B cell (primary cell): ENCODE measurements at regions not wholly inside any gene's neighbourhood (a gene's known extent, or its start where the extent isn't known, plus 50 kb on each side); places are given as distances from the start of the nearest gene placed in this dataset.

Experiments
- ATAC-seq: fragments of 200-7000 bp; cut with Tn5 transposase; one replicate; pipeline ENCODE4 v1.10.0; 2021; ENCODE audit warnings: low read depth, mild to moderate bottlenecking, moderate number of reproducible peaks, moderate library complexity
- CTCF ChIA-PET: fragments of 350-600 bp; sonication (Branson Sonifier 250); formaldehyde crosslinking; loops from one replicate; lab custom pipeline; 2021; ENCODE audit warnings: antibody characterized with exemption, inconsistent platforms; lab: Charles Lee
- POLR2A ChIA-PET: fragments of 350-600 bp; sonication (Branson Sonifier 250); formaldehyde crosslinking; loops from one replicate; lab custom pipeline; 2021; ENCODE audit warnings: antibody characterized with exemption; lab: Charles Lee
- DNase-seq: peaks from one replicate; pipeline ENCODE4 v3.0.0; 2013
- H2AFZ ChIP-seq: 2 replicates; pipeline ENCODE4 v1.6.1; 2012; ENCODE audit warnings: mild to moderate bottlenecking, low read depth, low read length; ENCODE audit not compliant: insufficient read depth, poor library complexity, severe bottlenecking
- H3K27ac ChIP-seq, 2 donors: 1 replicate in 1 of 2; 2 replicates in 1 of 2; pipeline ENCODE4 v1.5.1; 2012 to 2013; ENCODE audit warnings: low read length in 2 of 2, mild to moderate bottlenecking in 2 of 2, moderate library complexity in 1 of 2
- H3K27me3 ChIP-seq, 4 experiments: fragments of 200-600 bp in 1 of 4; sonication (generic) in 1 of 4; replicated peaks in 1 of 4; 1 replicate in 2 of 4; 2 replicates in 2 of 4; pipeline versions ENCODE4 v1.6.1 to v1.7.0; 2013 to 2016; ENCODE audit warnings: low read length in 3 of 4, mild to moderate bottlenecking in 2 of 4, mixed read lengths in 1 of 4, moderate library complexity in 1 of 4; ENCODE audit not compliant: insufficient read depth in 4 of 4, control insufficient read depth in 3 of 4; ENCODE audit errors: control extremely low read depth in 1 of 4
- H3K36me3 ChIP-seq, 2 experiments: replicated peaks in 1 of 2; 1 replicate in 1 of 2; 2 replicates in 1 of 2; pipeline versions ENCODE4 v1.6.1 to v1.7.1; 2013; ENCODE audit warnings: low read length in 1 of 2; ENCODE audit not compliant: insufficient read depth in 2 of 2, control insufficient read depth in 1 of 2; ENCODE audit errors: control extremely low read depth in 1 of 2, extremely low read depth in 1 of 2
- H3K4me1 ChIP-seq, 2 donors: fragments of 200-600 bp in 1 of 2; sonication (generic) in 1 of 2; 1 replicate in 1 of 2; 2 replicates in 1 of 2; pipeline versions ENCODE4 v1.5.1 to v1.6.1; 2013 to 2017; ENCODE audit warnings: low read length in 2 of 2; ENCODE audit not compliant: control insufficient read depth in 2 of 2, insufficient read depth in 2 of 2
- H3K4me2 ChIP-seq: replicated peaks from 2 replicates; pipeline ENCODE3; 2012; ENCODE audit warnings: mild to moderate bottlenecking, low read depth, low read length; ENCODE audit not compliant: poor library complexity, severe bottlenecking
- H3K4me3 ChIP-seq, 5 experiments: fragments of 200-600 bp in 1 of 5; sonication (generic) in 1 of 5; 1 replicate in 3 of 5; 2 replicates in 2 of 5; pipeline versions ENCODE4 v1.5.1 to v1.7.0; 2011 to 2016; ENCODE audit warnings: low read length in 4 of 5, mild to moderate bottlenecking in 4 of 5, low read depth in 2 of 5, control low read depth in 1 of 5, moderate library complexity in 1 of 5; ENCODE audit not compliant: insufficient read depth in 1 of 5; ENCODE audit errors: control extremely low read depth in 1 of 5, extremely low read depth in 1 of 5
- H3K79me2 ChIP-seq: fragments of 200-600 bp; sonication (generic); one replicate; pipeline ENCODE4 v1.6.0; 2016; ENCODE audit warnings: low read length; ENCODE audit not compliant: control insufficient read depth, insufficient read depth
- H3K9ac ChIP-seq: fragments of 200-600 bp; sonication (generic); 2 replicates; pipeline ENCODE4 v1.6.1; 2017; ENCODE audit warnings: mild to moderate bottlenecking, low read length, moderate library complexity
- H3K9me3 ChIP-seq, 3 donors: one replicate each; pipeline versions ENCODE4 v1.6.1 to v1.7.1; 2013; ENCODE audit warnings: low read length in 2 of 3; ENCODE audit not compliant: control insufficient read depth in 2 of 3, insufficient read depth in 1 of 3; ENCODE audit errors: control extremely low read depth in 1 of 3
- H4K20me1 ChIP-seq: 2 replicates; pipeline ENCODE4 v1.6.0; 2012; ENCODE audit warnings: mild to moderate bottlenecking, low read length; ENCODE audit not compliant: insufficient read depth, control insufficient read depth, poor library complexity, severe bottlenecking
- H3K27ac Mint-ChIP-seq: one replicate; pipeline ENCODE4 v1.8.0; 2021; ENCODE audit warnings: mixed read lengths
- H3K27me3 Mint-ChIP-seq: one replicate; pipeline ENCODE4 v1.8.0; 2021; ENCODE audit warnings: mixed read lengths
- H3K4me1 Mint-ChIP-seq: one replicate; pipeline ENCODE4 v1.8.0; 2021; ENCODE audit warnings: mixed read lengths
- H3K4me3 Mint-ChIP-seq: one replicate; pipeline ENCODE4 v1.8.0; 2021; ENCODE audit warnings: mixed read lengths
- H3K9me3 Mint-ChIP-seq: one replicate; pipeline ENCODE4 v1.8.0; 2022; ENCODE audit warnings: mixed read lengths; ENCODE audit not compliant: insufficient read depth
- CTCF ChIP-seq: fragments of 200-600 bp; IDR thresholded peaks from one replicate; pipeline ENCODE4 v1.8.0; 2022; ENCODE audit warnings: antibody characterized with exemption, mild to moderate bottlenecking
- EZH2 ChIP-seq: IDR thresholded peaks from 2 replicates; pipeline ENCODE4 v1.6.1; 2012; ENCODE audit warnings: borderline replicate concordance, low read depth, mild to moderate bottlenecking, moderate library complexity, low read length; ENCODE audit not compliant: insufficient read depth, poor library complexity, severe bottlenecking
- WGBS: methylation state at CpG from one replicate; pipeline ENCODE4 v1.1.5; 2013; ENCODE audit warnings: missing lambda C conversion rate; ENCODE audit not compliant: insufficient coverage; 5-methylcytosine and 5-hydroxymethylcytosine counted together
- intact Hi-C: fragments of 100-400 bp; cut with micrococcal nuclease; formaldehyde crosslinking; loops from one replicate; pipeline ENCODE4 v1.10.0; 2022

- no peak for DNase-seq
- no peak overlapping the region for H2AFZ ChIP-seq
- intact Hi-C loops: no loop called here
- no peak overlapping the region for H3K4me3 ChIP-seq
- H3K9me3 Mint-ChIP-seq: no peaks in the 10 kb centered on the region
- H3K4me2 ChIP-seq: no peak overlapping the region
- peaks cover 0 to 2% (median 0%) of the 10 kb centered on the region in 4 experiments for H3K27me3 ChIP-seq
- no peak overlapping the region for H3K27ac ChIP-seq
- TF ChIP-seq CTCF (no peak), EZH2 (no peak)
- no peak overlapping the region for H3K9ac ChIP-seq
- H3K79me2 ChIP-seq: no peaks in the 10 kb centered on the region
- no peak for ATAC-seq
- POLR2A ChIA-PET: no interaction called here
- no peaks in the 10 kb centered on the region for H4K20me1 ChIP-seq
- no peak overlapping the region for H3K27ac Mint-ChIP-seq
- H3K4me3 Mint-ChIP-seq: no peak overlapping the region
- CTCF ChIA-PET: interaction anchor here (1.7 kb wide), 1 partner anchor 12 kb away, joined by 7 read pairs; no protein-coding TSS in a partner anchor
- no peaks in the 10 kb centered on the region for H3K36me3 ChIP-seq
- WGBS: 95% methylated on average over 4 of the region's 6 CpGs
- peaks cover 0 to 2% (median 0%) of the 10 kb centered on the region in 3 donors for H3K9me3 ChIP-seq
- no peaks in the 10 kb centered on the region for H3K4me1 Mint-ChIP-seq
- peaks cover 0 to 4% of the 10 kb centered on the region in 2 donors for H3K4me1 ChIP-seq
- peaks cover 11% of the 10 kb centered on the region for H3K27me3 Mint-ChIP-seq
Measured at GRCh38 chr2:100217323-100217722, 74.9 kb upstream of the AFF3 start.

GRCh38 chr2:100216015-100216414, 73.6 kb upstream of the AFF3 start:
- no peak for TF ChIP-seq EZH2
- no peak for TF ChIP-seq CTCF
- H3K9me3 ChIP-seq: no peaks in the 10 kb centered on the region
- ChIA-PET CTCF (interaction anchor here (1.3 to 1.7 kb wide), 2 partner anchors 13 to 19 kb away, joined by 4 to 7 read pairs; no protein-coding TSS in a partner anchor), POLR2A (no interaction called here)
- DNase-seq: no peak
- no peak for ATAC-seq
- peaks cover 0 to 4% of the 10 kb centered on the region in 2 donors for H3K4me1 ChIP-seq
- H3K9ac ChIP-seq: no peak overlapping the region
- Mint-ChIP-seq H3K4me3 (no peak overlapping the region), H3K27ac (no peak overlapping the region), H3K9me3 (no peaks in the 10 kb centered on the region), H3K4me1 (no peaks in the 10 kb centered on the region), H3K27me3 (peaks cover 10% of the 10 kb centered on the region)
- no peak overlapping the region for H3K4me3 ChIP-seq
- H3K27me3 ChIP-seq: no peaks in the 10 kb centered on the region
- no peaks in the 10 kb centered on the region for H3K79me2 ChIP-seq
- H3K36me3 ChIP-seq: no peaks in the 10 kb centered on the region
- intact Hi-C loops: no loop called here
- no peak overlapping the region for H2AFZ ChIP-seq
- WGBS: 98% methylated on average over 5 of the region's 5 CpGs
- no peak overlapping the region for H3K27ac ChIP-seq
- H3K4me2 ChIP-seq: no peak overlapping the region
- no peaks in the 10 kb centered on the region for H4K20me1 ChIP-seq
